H54 (cell line): ENCODE measurements at regions not wholly inside any gene's neighbourhood (a gene's known extent, or its start where the extent isn't known, plus 50 kb on each side); places are given as distances from the start of the nearest gene placed in this dataset.

Experiments used
- DNase-seq: peaks from one replicate; pipeline ENCODE4 v3.0.0; 2011; ENCODE audit warnings: low spot score, mixed read lengths; ENCODE audit not compliant: insufficient read length
- FAIRE-seq: peaks from 3 replicates; lab custom pipeline; 2011; peaks lifted over from hg19 to GRCh38; lab: Jason Lieb, UNC
- POLR2A ChIP-seq: IDR thresholded peaks from 2 replicates; pipeline ENCODE4 v1.6.1; 2011; ENCODE audit warnings: low read depth, mild to moderate bottlenecking, low read length

DNA sequence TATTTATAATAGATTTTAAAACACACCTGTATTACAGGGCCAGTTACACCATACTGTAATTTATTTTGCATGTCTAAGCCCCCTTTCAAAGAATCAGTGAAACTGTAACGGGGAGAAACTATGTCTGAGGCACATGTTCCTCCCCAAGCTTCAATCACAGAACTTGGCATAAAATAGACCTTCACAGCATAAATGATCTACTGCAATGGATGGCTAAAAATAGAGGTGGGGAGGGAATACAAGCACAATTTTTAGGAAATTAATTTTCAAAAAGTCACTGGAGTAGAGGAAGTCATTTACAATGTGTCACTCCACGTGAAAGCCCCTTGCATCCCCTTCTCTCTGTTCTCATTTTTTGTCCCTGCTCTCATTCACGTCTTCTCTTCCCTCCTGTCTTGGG, 385.2 kb downstream of the TNS3 start:
- FAIRE-seq: no peak
- DNase-seq: no peak
- no peak for TF ChIP-seq POLR2A

DNA sequence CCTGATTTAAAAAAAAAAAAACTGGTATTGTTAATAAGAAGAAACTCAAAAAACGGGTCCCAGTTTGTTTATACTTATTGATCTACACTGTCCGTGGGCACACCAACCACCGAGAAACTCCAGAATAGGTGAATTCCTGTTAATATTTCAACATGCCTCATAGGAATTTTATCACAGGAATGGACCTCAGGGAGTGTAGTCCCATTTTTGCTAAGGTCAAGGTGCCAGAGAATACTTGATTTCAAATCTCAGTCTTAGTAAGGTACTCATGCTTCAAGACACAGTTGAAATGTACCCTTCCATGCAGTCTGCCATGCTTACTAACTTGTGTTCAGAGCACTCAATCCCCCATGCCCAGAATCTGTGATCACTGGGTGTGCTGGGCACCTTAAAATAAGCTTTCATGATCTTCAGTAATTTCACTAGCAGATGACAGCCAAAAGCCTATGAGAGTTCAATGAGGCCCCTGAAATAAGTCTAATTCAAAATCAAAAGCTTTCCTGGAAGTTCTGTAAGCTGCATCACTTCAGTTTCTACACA, 385.7 kb downstream of the TNS3 start:
- TF ChIP-seq POLR2A: no peak
- FAIRE-seq: no peak
- DNase-seq: no peak

DNA sequence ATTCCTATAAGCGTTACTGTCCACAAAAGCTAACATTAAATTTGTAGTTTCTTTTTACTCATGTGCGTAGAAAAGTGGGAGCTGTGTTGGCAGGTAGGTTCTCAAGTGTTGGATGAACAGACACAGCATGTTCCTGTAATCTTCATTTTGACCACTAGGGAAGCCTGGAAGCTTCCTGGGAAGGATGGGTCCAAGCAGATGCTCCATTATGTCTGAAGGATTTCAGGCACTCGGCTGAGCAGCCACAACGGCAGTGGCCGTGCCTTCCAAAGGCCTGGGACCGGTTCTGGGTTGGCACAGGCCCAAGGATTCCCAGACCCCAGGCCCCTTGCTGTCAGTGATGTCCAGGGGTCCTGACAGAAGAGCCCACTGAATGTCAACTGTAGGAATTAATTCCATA, 386.3 kb downstream of the TNS3 start:
- DNase-seq (peak; percentile 34), FAIRE-seq (no peak)
- TF ChIP-seq POLR2A: no peak

DNA sequence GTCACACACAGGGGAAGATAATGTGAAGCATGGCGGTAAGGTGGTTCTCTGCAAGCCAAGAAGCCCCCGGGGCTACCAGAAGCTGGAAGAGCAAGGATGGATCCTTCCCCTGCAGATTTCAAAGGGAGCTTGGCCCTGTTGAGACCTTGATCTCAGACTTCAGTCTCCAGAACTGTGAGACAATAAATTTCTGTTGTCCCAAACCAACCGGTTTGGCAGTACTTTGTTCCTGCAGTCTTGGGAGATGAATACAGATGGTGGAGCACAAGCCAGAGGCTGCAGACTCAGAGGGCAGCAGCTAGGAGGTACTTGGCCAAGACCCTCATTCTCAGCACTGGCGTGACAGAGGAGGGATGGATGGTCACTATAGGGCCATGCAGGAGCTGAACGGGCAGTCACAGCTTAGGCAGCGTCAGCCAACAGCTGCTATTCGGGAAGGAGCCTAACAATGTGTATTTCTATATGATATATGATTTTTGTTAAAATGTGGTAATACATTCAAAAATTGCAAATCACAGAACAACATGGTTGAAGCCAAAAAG, 387.3 kb downstream of the TNS3 start:
- no peak for DNase-seq
- no peak for FAIRE-seq
- no peak for TF ChIP-seq POLR2A

DNA sequence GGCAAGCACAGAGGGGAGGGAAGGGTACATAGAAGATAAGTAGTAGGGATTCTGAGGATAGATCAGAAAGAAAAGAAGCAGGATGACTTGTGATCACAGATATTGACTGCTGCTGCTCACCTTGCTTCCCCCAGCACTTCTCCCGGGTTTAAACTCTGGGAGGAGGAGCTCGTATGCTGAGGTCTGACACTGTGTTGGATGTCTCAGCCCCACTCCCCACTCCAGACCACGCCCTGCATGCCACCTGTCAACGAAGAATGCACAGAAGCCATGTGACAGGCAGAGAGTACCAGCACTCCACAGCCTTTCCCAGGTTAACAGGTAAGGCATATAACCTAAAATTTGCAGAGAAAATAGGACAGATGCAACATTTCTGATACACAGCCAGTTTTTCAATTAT, 388.9 kb downstream of the TNS3 start:
- DNase-seq: no peak
- FAIRE-seq: no peak
- TF ChIP-seq POLR2A: no peak

DNA sequence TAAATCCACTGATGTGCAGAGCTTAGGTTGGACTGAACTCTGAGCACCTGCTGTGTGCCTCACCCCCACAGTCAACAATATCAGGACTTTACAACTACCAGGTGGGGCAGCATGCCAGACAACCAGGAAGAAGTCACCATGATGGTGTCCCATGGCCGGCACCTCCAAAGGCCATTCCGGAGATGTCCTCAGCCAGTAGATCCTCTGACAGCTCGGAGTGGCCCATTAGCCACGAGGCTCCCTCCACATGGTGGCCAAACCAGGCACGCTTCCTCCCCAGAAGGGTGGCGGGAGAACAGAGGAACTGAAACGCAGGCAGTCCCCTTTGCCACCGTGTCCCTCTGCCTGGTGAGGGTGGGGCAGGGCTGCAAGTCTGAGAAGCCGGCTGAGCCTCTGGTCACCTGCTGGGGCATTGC, 390.0 kb downstream of the TNS3 start:
- DNase-seq (no peak), FAIRE-seq (no peak)

DNA sequence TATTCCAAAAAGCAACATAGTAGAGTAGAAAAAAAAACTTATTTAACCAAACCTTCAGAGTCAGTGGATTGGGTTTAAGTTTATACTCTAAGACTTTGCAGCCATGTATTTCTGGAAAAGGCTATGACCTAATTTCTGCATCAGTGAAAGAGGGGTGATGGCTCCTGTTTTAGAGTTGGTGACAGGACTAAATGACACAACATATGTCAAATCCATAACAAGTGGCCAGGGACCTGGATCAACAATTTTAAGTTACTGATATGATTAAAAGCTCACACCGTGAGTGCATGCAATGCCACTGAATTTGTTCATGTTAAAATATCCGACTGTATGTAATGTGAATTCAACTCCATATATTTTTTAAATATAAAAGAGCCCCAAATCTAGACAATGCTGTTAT, 390.6 kb downstream of the TNS3 start:
- DNase-seq (no peak), FAIRE-seq (no peak)
- TF ChIP-seq POLR2A: no peak

More for the DNA sequence above, 390.0 kb downstream of the TNS3 start:
- TF ChIP-seq POLR2A: no peak

DNA sequence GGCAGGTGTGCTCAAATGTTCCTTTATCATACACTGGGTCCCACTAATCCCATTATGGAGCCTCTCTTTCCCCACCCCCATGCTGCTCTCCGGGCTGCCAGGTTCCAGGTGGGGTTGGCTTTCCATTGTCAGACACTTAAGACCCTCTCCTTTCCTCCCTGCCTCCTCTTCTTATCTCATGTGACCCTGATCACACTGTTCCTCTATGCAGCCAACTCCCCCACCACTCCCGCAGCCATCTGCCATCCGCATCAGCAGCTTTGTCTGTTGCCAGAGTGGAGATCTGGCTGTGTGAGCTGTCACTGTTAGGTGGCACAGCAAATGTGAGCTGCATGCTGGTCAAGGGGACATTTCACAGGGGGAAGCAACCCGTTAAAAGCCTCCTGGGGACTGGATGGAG, 391.4 kb downstream of the TNS3 start:
- no peak for TF ChIP-seq POLR2A
- FAIRE-seq (no peak), DNase-seq (no peak)

DNA sequence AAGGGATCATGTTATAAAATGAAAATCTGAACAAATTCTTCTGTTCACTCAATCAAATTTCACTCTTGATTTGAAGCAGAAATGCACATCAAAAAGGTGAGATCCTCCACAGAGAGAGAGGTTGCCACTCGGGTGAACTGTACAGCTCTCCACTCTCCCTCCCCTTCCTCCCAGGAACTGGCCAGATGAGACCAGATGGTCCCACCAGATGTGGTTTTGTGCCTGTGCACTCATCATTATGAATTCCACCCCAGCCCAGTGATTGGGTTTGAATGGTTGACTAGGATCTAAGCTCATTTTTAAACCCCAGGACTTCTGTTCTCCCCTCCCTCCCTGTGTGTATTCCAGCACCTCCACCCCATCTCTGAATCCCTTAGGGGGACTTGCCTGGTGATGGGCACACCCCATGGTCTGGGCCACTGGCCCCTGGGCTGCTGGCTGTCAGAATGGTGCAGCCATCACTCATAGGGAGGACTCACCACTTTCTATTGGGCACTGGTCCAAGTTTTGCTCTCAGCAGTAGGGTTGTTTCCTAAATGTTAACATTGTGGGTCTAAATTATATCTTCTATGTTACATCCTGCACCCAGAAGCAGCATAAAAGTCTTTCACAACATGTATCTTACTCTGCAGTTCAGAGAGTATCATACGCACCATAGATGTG, 393.1 kb downstream of the TNS3 start:
- DNase-seq (no peak), FAIRE-seq (no peak)
- TF ChIP-seq POLR2A: no peak

DNA sequence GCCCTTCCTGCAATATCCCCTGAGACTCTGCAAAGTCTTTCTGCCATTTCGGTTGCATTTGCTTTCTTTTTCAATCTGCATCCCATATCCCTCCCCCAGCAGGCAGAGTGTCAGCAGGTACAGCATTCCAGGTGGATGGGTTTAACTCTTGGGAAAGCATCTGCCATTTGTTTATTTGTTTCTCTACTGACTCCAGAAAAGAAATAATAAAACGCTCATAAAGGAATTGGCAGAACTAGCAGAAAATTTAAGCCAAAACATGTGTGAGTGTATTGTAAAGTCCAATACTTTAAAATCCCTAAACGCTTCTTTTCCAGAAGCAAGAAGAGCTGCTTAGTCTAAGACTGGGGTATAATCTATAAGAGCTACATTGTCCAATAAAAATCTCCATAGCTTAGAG, 393.8 kb downstream of the TNS3 start:
- no peak for DNase-seq
- TF ChIP-seq POLR2A: no peak
- no peak for FAIRE-seq

DNA sequence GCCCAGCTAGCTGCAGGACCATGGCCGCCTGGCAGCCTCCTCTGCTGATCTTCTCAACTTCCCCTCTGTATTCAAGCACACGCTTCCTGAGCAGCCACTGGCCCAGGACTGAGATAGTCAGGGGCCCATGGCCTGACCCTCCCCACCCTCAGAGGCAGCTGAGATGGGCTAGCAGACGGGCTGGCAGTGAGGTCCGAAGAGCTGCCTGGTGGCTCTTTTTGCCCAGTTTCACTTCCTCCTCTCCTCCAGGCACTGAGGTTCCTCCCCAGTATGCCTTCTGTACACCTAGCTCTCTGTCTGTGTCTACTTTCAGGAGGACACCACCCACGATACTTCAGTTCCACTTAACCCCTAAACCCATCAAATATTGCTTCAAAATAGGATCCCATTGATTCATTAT, 395.6 kb downstream of the TNS3 start:
- FAIRE-seq (no peak), DNase-seq (no peak)
- no peak for TF ChIP-seq POLR2A

DNA sequence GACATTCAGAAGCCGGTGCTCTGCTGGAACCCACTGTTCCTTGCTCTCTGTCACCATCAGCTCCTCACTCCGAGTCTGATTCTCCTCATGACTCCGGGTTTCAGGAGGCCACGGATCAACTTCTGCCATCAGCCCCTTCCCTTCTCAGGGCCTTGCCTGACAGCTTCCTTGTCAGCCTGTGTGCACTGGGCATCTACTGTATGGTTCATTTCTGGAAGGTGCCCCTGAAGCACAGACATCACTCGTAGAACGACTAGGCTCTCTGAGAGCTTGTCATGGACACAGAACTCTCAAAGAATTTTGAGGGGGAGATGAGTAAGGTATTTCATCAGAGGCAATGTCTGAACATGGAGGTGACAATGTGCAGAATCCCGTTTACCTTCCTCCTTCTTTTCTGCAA, 396.1 kb downstream of the TNS3 start:
- DNase-seq: no peak
- no peak for TF ChIP-seq POLR2A
- no peak for FAIRE-seq

DNA sequence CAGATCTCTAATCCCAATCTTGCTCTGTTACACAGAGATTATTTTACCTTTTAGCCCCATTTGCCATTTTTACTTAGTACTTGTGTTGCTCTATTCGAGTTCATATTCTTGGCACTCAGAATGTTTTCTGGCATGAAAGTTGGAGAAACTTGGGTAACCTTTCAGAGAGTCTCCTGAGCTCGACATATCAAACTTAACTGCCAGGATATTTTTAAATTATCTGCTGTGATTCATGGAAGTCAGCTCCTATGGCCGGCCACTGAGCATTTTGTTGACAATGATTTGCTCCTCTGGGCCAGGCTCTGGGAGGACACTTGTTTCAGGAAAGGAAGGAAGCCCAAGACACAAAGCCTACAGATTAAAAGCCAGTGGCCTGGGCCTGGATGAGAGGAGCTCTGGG, 396.7 kb downstream of the TNS3 start:
- FAIRE-seq (no peak), DNase-seq (no peak)
- no peak for TF ChIP-seq POLR2A

DNA sequence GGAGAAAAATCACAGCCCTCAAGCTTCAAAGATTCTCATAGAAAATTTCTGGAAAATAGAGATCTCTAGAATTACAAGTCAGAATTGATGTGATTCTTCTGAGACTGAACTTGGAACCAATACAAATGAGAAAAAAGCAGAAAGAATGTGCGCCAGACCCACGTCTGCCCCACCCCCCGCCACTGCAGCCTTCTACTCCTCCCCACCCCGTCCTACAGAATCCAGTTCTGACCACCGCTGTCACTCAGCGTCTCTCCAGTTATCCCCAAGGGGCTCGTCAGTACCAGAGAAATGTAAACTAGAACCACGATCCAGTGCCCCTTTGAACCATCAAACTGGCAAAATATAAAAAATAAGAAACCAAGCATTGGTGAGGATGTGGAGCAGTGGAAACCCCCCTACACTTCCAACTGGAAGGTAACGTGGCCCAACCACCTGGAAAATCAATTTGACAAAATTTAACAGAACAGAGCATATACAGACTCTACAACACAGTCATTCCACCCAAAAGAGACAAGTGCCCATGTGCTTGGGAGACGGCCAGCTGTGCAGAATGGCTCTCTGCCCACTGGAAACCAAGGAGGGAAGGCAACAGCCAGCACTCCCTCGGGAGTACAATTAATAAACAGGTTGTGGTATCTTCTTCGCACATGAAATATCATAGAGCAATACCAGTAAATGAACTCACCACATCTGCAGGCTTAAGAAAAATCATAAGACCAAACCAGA, 397.9 kb downstream of the TNS3 start:
- DNase-seq (no peak), FAIRE-seq (no peak)
- TF ChIP-seq POLR2A: no peak

DNA sequence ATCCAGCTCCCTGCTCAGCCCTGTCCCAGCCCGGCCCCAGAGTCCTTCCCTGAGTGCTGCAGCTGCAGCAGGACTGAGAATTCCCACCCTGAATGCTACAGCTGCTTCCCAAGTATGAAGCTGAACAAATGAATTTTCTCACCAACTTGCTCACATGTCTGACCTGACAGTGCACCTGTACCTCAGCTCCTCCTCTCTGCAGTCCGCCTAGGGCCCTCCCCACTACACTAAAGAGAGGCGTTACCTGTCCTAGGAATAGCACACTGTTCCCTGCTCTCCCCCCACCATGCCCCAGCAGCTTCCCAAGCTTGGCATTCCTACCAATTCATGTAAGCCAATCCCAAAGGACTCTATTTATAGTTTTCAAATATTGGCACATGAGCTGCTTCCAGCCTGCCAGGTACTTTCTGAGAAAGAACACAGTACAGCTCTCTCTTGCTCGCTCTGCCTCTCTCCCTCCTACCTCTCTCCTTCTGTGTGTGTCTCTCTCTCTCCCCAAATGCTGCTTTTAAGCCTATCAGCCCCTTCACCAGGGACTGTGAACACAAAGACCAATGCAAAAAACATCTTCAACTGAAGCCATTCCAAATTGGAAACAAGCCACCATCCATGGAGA, 400.1 kb downstream of the TNS3 start:
- no peak for TF ChIP-seq POLR2A
- DNase-seq (no peak), FAIRE-seq (no peak)
